ENCODE measurements at regions not wholly inside any gene's neighbourhood (a gene's known extent, or its start where the extent isn't known, plus 50 kb on each side); places are given as distances from the start of the nearest gene placed in this dataset.

DNA sequence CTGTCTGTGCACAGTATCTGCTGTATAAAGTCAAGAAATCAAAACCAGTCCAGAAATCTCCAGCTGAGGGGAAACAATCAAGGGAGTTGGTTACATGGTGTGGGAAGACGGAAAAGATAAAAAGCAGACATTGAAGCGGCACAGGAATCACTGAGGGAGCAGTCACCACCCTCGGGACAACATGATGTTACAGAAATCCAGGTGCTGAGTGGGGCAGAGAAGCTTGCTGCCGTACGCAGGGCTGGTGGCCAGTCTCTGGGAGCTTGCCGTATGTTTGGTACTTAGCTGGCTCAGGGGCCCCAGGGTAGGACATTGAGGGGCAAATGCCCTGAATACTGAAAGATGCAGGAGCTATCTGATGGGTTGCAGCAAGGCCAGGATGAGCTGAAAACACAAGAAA is 237.9 kb downstream of the EDEM1 start:
- Histone ChIP-seq H3K27me3 (no peaks in the 10 kb centered on the region), H3K36me3 (no peaks in the 10 kb centered on the region), H3K27ac (no peak overlapping the region), H3K4me1 (no peaks in the 10 kb centered on the region), H3K9me3 (no peaks in the 10 kb centered on the region), H3K4me3 (no peak overlapping the region)
- intact Hi-C loops (cut with DNase I; ENCODE audit: low total_unique reads): no loop called here
- no peak for TF ChIP-seq POLR2A (IDR thresholded peaks at IDR 0.05)
- TF ChIP-seq, protein P1, sequence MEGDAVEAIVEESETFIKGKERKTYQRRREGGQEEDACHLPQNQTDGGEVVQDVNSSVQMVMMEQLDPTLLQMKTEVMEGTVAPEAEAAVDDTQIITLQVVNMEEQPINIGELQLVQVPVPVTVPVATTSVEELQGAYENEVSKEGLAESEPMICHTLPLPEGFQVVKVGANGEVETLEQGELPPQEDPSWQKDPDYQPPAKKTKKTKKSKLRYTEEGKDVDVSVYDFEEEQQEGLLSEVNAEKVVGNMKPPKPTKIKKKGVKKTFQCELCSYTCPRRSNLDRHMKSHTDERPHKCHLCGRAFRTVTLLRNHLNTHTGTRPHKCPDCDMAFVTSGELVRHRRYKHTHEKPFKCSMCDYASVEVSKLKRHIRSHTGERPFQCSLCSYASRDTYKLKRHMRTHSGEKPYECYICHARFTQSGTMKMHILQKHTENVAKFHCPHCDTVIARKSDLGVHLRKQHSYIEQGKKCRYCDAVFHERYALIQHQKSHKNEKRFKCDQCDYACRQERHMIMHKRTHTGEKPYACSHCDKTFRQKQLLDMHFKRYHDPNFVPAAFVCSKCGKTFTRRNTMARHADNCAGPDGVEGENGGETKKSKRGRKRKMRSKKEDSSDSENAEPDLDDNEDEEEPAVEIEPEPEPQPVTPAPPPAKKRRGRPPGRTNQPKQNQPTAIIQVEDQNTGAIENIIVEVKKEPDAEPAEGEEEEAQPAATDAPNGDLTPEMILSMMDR (IDR thresholded peaks at IDR 0.05): no peak
- no peak for DNase-seq

DNA sequence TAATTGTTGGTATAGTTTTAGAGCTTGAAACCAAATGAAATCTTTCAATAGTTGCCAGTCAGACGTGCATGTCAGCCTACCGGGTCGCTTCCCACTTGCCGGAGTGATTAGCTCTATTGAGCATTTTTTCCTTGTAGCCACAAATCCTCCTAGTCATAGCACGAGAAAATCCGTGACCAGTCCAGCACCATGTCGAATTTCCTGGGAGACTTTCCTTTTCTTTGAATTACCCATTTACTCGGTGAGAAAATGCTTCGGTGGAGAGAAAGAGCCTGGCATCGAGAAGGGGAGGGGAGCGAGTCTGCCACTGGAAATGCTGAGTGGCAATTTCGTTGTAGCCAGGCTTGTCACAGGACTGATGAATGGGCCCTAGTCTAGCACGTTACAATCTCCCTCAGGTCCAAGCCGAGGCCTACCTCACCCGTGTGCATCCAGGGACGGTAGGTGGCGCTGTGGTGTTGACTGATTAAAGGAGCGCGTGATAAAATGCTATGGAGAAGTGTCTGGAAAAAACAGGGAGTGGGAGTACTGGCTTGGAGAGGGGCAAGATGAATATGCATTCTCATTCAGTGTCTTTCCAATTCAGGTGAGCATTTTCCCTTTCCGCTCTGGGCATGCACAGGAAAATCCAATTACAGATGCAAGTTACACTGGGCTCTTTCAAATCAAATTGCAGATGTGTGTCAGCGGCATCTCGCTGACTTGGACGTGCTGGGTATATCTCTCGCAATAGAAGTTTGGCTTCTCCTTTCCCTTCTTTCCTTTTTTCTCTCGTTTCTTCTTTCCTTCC is 238.8 kb downstream of the EDEM1 start:
- Histone ChIP-seq H3K27ac (no peak overlapping the region), H3K36me3 (no peaks in the 10 kb centered on the region), H3K4me3 (no peak overlapping the region), H3K4me1 (no peaks in the 10 kb centered on the region), H3K9me3 (no peaks in the 10 kb centered on the region), H3K27me3 (no peaks in the 10 kb centered on the region)
- no peak for TF ChIP-seq POLR2A (IDR thresholded peaks at IDR 0.05)
- TF ChIP-seq, protein P1 (IDR thresholded peaks at IDR 0.05): peak; percentile 51 to 69 (median 68)
- intact Hi-C loops (cut with DNase I; ENCODE audit: low total_unique reads): no loop called here
- DNase-seq: peak; percentile 58 to 69

- no peak for DNase-seq
- no peaks in the 10 kb centered on the region for H3K9me3 ChIP-seq
- no peaks in the 10 kb centered on the region for H3K4me1 ChIP-seq
- intact Hi-C loops (cut with DNase I; ENCODE audit: low total_unique reads): no loop called here
- no peak overlapping the region for H3K4me3 ChIP-seq
- H3K36me3 ChIP-seq: no peaks in the 10 kb centered on the region
- H3K27ac ChIP-seq: no peak overlapping the region
- no peaks in the 10 kb centered on the region for H3K27me3 ChIP-seq
- TF ChIP-seq POLR2A (IDR thresholded peaks at IDR 0.05): no peak
- TF ChIP-seq, protein P1 (IDR thresholded peaks at IDR 0.05): no peak
These were observed 239.5 kb downstream of the EDEM1 start for GRCh38 chr3:5427021-5427420.

GRCh38 chr3:5427938-5428337 is 240.4 kb downstream of the EDEM1 start:
- Histone ChIP-seq H3K27ac (no peak overlapping the region), H3K4me1 (no peaks in the 10 kb centered on the region), H3K27me3 (no peaks in the 10 kb centered on the region), H3K4me3 (no peak overlapping the region), H3K36me3 (no peaks in the 10 kb centered on the region), H3K9me3 (no peaks in the 10 kb centered on the region)
- TF ChIP-seq, protein P1 (IDR thresholded peaks at IDR 0.05): no peak
- TF ChIP-seq POLR2A (IDR thresholded peaks at IDR 0.05): no peak
- DNase-seq: no peak
- intact Hi-C loops (cut with DNase I; ENCODE audit: low total_unique reads): no loop called here

DNA sequence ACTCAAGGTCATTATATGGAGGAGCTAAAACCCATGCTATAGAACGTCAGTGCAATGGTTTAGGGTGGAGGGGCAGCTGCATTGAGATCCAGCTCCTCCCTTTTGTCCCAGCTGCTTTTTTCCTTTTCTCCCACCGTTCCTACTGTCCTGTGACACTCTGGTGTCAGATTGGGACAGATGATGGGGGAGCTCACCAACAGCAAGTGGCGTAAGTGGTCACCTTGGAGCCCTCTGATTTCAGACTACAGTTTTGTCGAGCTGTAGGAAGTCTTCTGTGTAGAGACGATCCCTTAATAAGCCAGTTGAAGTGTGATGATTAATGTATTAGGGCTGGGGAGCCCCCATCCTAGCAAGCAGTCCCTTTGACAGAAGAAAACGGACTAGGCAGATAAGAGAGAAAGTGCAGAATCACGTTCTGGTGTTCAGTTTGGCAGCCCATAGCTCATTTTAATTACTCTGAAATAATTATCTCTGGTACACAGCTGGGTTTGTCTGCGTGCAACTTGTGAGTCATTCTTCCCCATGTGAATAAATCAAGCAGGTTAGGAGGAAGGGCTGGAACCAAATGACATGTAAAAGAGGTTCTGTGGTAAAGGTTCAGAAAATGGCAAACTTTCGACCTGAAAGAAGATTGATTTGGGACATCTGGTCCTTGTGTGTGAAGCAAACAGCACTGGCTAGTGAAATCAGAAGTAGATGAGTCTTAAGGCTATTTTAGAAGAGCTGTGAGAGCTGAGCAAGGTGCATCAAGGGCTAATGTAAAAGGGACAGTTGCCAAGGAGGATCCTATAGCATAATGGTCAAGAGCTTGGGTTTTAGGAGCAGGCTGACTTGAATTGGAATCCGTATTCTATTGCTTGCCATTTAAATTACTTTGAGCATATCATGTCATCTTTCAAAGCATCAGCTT is 241.4 kb downstream of the EDEM1 start:
- Histone ChIP-seq H3K4me1 (no peaks in the 10 kb centered on the region), H3K9me3 (no peaks in the 10 kb centered on the region), H3K27ac (no peak overlapping the region), H3K27me3 (no peaks in the 10 kb centered on the region), H3K4me3 (no peak overlapping the region), H3K36me3 (no peaks in the 10 kb centered on the region)
- no peak for TF ChIP-seq POLR2A (IDR thresholded peaks at IDR 0.05)
- TF ChIP-seq, protein P1 (IDR thresholded peaks at IDR 0.05): no peak
- intact Hi-C loops (cut with DNase I; ENCODE audit: low total_unique reads): no loop called here
- peak in 1 of 2 donors; percentile 19 for DNase-seq
